GM03348 (cell line): ENCODE measurements at regions not wholly inside any gene's neighbourhood (a gene's known extent, or its start where the extent isn't known, plus 50 kb on each side); places are given as distances from the start of the nearest gene placed in this dataset.
"Not testable (repeated sequence)": the region's sequence is repeated elsewhere in the genome, so short reads cannot be mapped to it uniquely, and the experiment has no call there.

ENCODE experiments used
- DNase-seq: peaks from one replicate; pipeline ENCODE4 v3.0.0; 2012; ENCODE audit warnings: low spot score

- no peak for DNase-seq
Measured at GRCh38 chr4:162469977-162470376, 306.2 kb upstream of the FSTL5 start.

GRCh38 chr4:162465356-162465755 is 301.6 kb upstream of the FSTL5 start:
- not testable (repeated sequence) for DNase-seq

- no peak for DNase-seq
Measured at GRCh38 chr4:162461952-162462351, 298.2 kb upstream of the FSTL5 start.

DNA sequence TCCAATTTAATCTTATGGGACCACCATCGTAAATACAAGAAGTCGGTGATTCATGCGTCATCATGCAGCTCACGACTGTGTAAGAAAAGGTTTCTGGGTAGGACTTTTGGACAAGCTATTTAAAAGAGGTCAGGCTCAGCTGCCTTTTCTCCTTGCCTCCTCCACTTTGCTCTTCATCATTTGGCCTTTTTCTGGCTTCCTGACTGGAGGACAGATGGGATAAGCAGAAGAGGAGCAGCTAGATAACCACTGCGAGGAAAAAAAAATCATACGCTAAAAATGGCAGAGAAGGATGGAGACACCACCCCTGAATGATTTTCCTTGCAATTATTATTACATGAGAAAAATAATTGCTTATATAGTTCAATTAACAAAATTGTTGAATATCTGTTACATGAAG is 294.3 kb upstream of the FSTL5 start:
- DNase-seq = no peak

DNA sequence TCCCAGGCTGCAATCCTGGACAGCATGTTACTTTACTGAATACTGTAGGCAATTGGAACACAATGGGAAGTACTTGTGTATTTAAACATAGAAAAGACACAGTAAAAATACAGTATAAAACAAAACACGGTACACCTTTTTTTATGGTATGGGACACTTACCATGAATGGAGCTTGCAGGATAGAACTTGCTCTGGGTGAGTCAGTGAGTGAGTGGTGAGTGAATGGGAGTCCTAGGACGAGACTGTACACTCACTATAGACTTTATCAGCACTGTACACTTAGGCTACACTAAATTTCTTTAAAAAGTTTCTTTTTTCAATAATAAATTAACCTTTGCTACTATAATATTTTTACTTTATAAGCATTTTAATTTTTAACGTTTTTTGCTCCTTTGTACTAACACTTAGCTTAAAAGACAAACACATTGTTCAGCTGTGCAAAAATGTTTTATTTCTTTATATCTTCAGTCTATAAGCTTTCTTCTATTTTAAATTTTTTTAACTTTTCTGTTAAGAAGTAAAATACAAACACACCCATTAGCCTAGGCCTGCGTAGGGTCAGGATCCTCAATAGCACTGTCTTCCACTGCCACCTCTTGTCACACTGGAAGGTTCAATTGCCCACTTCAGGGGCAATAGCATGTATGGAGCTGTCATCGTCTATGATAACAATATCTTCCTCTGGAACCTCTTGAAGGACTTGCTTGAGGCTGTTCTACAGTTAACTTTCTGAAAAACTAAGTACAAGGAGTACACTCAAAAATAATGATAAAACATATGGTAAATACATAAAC is 293.5 kb upstream of the FSTL5 start:
- no peak for DNase-seq

DNA sequence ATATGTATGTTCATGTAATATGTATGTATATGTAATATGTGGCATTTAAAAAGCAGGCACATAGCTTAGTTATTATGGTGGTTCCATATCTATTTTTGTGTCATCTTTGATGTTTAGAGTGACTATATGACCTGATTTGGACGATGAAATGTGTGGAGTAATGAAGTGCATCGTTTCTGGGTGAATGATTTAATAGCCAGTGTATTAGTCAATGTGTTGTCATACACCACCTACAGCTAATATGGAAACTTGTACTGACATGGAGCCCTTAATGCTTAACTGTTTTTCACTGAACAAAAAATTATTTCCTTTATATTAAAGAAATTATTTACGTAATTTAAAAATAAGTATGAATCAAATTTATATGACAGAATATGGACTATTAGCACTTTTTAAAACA is 292.3 kb upstream of the FSTL5 start:
- DNase-seq = no peak

DNA sequence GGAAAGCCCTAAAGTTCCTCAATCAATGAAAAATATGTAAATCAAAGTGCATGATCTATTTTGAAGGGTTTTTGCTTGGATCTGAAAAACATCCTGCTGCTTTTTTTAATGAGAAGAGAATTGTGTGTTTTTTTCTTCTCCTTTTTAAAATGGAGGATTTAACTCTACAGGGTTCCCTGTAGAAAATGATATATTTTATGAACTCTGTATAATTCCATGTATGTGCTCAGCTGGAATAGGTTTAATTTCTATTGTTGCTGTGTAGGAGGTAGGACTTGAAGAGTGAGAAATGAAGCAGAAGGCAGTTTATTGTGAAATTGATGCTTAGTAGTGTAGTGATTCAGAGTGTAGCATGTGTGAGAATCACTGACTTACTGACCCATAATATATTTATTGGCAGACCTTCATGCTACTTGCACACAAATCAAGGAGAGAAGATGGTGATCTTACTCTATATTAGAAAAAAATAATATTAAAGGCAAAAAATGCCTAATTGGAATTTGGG is 286.8 kb upstream of the FSTL5 start:
- DNase-seq = no peak

DNA sequence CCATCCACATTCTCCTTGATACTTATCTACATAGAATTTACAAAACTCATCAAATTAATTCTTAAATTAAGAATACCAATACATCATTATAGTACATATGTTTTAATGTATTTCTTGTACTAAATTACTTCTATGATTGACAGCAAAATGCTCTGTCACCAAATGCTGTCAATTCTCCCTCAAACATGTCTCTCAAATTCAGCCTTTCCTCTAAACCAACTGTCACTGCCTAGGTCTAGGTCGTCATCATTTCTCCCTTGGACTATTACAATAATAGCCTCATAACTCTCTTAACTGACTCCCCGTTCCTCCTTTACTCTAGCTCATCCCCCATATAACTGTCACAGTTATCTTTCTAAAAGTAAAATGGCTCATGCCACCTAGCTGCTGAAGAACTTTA is 279.7 kb upstream of the FSTL5 start:
- DNase-seq = no peak

DNA sequence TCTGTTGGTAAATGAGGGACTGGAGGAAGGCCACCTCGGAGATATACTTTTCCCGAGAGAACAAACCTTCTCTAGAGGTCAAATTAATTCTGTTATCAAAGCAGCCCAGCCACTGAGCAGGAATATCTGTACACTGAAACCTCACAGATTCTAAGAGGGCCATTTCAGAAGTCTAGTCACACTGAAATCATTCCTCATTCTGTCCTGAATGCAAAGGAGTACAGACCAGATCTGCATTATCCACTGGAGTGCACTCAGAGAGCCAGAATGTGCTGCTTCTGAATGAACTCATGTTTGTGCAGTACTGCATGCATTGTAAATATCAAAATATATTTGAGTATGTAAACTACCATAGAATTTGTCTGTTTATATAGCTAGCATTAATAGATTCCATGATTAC is 278.3 kb upstream of the FSTL5 start:
- DNase-seq = no peak

GRCh38 chr4:162422312-162422711 is 258.5 kb upstream of the FSTL5 start:
- DNase-seq = no peak

DNA sequence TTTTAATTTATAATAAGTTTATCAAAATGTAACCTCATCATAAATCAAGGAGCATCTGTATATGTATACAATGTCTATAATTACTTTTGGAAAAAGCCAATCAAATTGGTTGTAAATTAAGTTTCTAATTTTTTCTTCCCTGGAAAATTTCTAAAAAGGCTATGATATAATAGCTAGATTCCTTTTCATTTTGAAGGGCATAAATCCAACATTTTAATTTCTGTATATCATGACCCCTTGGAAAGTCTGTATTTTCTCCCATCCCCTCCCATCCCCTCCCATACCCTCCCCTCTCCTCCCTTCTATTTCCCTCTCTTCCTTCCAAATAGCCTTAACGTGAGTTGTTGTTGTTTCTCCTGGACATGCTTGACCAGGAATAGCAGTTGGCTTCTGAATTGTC is 247.1 kb upstream of the FSTL5 start:
- DNase-seq = no peak

- no peak for DNase-seq
Measured at GRCh38 chr4:162409048-162409447, 245.2 kb upstream of the FSTL5 start.

GRCh38 chr4:162408309-162408708 is 244.5 kb upstream of the FSTL5 start:
- no peak for DNase-seq

- no peak for DNase-seq
Measured at GRCh38 chr4:162406637-162407365, 243.0 kb upstream of the FSTL5 start.

GRCh38 chr4:162403932-162404331 is 240.1 kb upstream of the FSTL5 start:
- DNase-seq = no peak

- DNase-seq = no peak
Measured at GRCh38 chr4:162403419-162403818, 239.6 kb upstream of the FSTL5 start.

- DNase-seq = no peak
Measured at GRCh38 chr4:162401021-162401420, 237.2 kb upstream of the FSTL5 start.

GRCh38 chr4:162392946-162393345 is 229.1 kb upstream of the FSTL5 start:
- DNase-seq = no peak

DNA sequence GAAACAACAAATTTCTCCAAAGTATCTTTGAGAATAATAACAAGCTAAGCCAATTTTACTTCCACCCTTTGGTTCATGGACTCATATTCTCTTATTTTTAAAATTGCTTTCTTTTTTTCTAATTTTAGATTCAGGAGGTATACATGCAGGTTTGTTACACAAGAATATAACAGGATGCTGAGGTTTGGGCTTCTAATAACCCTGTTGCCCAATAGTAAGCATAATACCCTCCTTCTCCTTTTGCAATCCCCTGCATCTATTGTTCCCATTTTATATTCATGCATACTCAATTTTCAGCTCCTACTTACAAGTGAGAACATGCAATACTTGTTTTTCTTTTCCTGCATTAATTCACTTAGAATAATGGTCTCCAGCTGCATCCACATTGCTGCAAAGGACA is 202.3 kb upstream of the FSTL5 start:
- no peak for DNase-seq

GRCh38 chr4:162364651-162365050 is 200.9 kb upstream of the FSTL5 start:
- no peak for DNase-seq

DNA sequence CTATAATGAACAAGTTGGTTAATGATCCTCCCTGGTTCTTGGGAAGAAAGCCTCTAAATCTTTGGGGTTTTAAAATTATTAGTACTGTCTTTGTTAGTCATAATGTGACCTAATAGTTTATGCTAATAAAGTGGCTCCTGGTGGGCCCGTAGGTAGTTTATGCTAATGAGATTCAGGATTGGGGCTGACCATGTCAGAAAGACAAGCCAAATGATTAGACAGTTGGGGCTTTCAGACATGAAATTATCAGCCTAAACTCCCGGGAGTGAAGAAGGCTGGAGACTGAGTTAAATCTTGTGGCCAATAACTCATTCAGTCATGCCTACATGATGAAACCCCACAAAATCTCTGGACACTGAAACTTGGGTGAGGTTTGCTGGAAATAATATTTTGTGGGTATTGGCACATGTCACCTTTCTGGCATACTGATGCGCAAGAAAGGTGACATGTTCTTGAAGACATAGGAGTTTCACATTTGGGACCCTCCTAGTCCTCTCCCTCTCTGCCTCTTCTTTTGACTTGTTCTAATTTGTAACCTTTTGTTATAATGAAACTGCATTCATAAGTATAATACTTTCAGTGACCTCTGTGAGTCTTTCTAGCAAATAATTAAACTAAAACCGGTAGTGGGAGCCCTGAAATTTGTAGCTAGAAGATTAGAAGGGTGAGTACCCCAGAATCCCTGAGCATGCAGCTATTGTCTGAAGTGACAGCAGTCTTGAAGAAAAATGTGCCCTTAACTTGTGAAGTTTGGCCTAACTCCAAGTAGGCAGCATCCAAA is 196.8 kb upstream of the FSTL5 start:
- no peak for DNase-seq

DNA sequence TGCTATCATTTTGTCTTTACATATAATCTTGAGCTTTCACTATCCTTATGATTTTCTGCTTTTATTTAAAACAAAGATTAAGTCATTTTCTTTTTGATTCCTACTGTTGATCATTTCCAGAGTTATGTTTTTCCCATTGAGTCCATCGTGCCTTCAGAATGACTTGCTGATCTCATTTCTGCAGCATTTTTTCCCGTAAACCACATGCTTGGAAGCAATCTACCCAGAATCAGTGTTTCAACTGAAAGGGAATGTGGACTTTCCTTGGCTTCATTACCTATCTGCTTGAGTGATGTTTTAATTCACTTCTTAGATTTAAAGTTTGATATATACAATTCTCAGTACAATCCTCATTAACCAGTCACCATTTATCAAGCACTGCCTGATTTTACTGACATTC is 192.4 kb upstream of the FSTL5 start:
- no peak for DNase-seq
